Upper lobe of right lung (tissue), 1 donor: ENCODE measurements at regions not wholly inside any gene's neighbourhood (a gene's known extent, or its start where the extent isn't known, plus 50 kb on each side); places are given as distances from the start of the nearest gene placed in this dataset.
"Not testable (repeated sequence)": the region's sequence is repeated elsewhere in the genome, so short reads cannot be mapped to it uniquely, and the experiment has no call there.

Experiments
- ATAC-seq: fragments of 200-7000 bp; cut with Tn5 transposase; one replicate; pipeline ENCODE4 v1.9.1; 2020; ENCODE audit warnings: mild to moderate bottlenecking, moderate library complexity
- DNase-seq: peaks from one replicate; pipeline ENCODE4 v3.0.0-alpha.2; 2020
- H3K27ac ChIP-seq: fragments of 200-600 bp; one replicate; pipeline ENCODE4 v1.8.0; 2022
- H3K27me3 ChIP-seq: fragments of 200-600 bp; one replicate; pipeline ENCODE4 v1.8.0; 2022; ENCODE audit warnings: mild to moderate bottlenecking
- H3K36me3 ChIP-seq: fragments of 200-600 bp; one replicate; pipeline ENCODE4 v1.8.0; 2022
- H3K4me1 ChIP-seq: fragments of 200-600 bp; one replicate; pipeline ENCODE4 v1.8.0; 2022
- H3K4me3 ChIP-seq: fragments of 200-600 bp; one replicate; pipeline ENCODE4 v1.8.0; 2022; ENCODE audit warnings: mild to moderate bottlenecking
- H3K9me3 ChIP-seq: fragments of 200-600 bp; one replicate; pipeline ENCODE4 v1.8.0; 2022
- CTCF ChIP-seq: fragments of 200-600 bp; IDR thresholded peaks from one replicate; pipeline ENCODE4 v1.8.0; 2022; ENCODE audit warnings: antibody characterized with exemption
- intact Hi-C: fragments of 100-400 bp; cut with DNase I; formaldehyde crosslinking; loops from one replicate; pipeline ENCODE4 v1.11.0; 2022
- donor health status: DM: no; HTN: yes; CAD: no; lungs with severe emphysema.

DNA sequence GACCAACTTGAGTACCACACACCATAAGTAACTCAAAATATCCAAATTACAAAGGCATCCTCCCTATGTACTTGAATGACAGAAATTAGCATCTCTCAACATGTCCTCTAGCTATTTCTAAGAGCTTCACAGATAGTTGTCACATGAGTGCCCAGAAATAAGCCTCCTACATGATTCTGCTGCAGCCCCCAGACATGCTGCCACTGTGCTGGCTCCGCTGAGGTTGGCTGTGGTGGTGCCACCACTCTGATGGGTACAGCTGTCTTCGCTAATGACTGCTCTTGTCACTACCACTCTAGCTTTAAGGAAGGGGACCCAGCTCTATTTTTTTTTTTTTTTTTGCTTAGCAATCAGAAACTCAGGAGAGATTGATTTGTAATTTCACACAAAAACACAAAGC lies 256.0 kb downstream of the GRXCR1 start:
- H3K27me3 ChIP-seq = no peaks in the 10 kb centered on the region
- intact Hi-C loops = no loop called here
- H3K9me3 ChIP-seq = no peaks in the 10 kb centered on the region
- no peak for TF ChIP-seq CTCF
- H3K4me1 ChIP-seq = no peaks in the 10 kb centered on the region
- H3K27ac ChIP-seq = no peak overlapping the region
- no peaks in the 10 kb centered on the region for H3K36me3 ChIP-seq
- ATAC-seq (no peak), DNase-seq (no peak)
- no peak overlapping the region for H3K4me3 ChIP-seq

DNA sequence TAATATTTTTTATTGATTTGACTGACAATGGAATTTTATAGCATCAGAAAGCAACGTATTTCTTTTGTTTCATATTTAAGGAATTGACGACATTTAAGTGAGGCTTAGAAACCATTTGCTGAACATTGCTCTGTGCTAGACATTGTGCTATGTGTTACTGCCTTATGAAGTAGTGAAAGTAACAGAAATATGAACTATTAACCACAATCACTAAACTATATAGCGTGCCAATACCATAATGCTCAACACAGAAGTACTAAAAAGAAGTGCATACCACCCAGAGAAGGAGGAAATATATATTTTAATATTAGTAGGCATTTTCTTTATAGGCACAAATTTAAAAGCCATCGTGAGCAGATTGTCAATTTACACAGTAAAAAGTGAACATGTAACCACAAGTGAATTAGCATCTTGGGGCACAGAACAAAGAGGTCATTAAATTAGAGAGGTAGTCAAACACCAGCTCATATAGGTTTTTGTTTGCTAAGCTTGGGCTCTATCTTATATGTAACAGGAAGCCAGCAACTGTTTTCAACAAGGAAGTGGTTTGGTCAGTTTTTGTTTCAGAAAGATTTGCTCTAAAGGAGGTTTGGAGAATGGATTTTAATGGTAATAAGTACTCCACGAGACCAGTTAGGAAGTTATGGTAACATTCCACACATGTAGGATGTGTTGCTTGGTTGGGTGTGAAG lies 270.7 kb downstream of the GRXCR1 start:
- no peaks in the 10 kb centered on the region for H3K36me3 ChIP-seq
- no peak for DNase-seq
- TF ChIP-seq CTCF = no peak
- intact Hi-C loops = no loop called here
- H3K27ac ChIP-seq = no peak overlapping the region
- H3K4me1 ChIP-seq = no peaks in the 10 kb centered on the region
- no peak overlapping the region for H3K4me3 ChIP-seq
- ATAC-seq = no peak
- no peaks in the 10 kb centered on the region for H3K9me3 ChIP-seq
- no peaks in the 10 kb centered on the region for H3K27me3 ChIP-seq

- H3K9me3 ChIP-seq = peaks cover 4% of the 10 kb centered on the region
- no peak overlapping the region for H3K4me3 ChIP-seq
- no peak for ATAC-seq
- intact Hi-C loops = no loop called here
- DNase-seq = no peak
- TF ChIP-seq CTCF = no peak
- H3K27ac ChIP-seq = no peak overlapping the region
- no peaks in the 10 kb centered on the region for H3K36me3 ChIP-seq
- no peaks in the 10 kb centered on the region for H3K4me1 ChIP-seq
- H3K27me3 ChIP-seq = no peaks in the 10 kb centered on the region
Observed at GRCh38 chr4:43189741-43190140, 297.2 kb downstream of the GRXCR1 start.

DNA sequence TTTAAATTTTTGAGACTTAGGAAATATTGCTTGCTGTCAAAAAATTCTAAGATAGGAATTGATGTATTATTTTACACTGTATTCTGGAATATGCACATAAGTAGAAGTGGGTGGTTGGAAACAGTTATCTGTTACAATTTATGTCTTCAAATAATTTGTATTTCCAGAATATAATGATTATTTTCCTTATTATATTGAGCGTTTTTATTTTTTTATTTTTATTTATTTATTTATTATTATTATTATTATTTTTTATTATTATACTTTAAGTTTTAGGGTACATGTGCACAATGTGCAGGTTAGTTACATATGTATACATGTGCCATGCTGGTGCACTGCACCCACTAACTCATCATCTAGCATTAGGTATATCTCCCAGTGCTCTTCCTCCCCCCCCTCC lies 320.1 kb downstream of the GRXCR1 start:
- intact Hi-C loops, H3K36me3 ChIP-seq, H3K4me3 ChIP-seq, H3K4me1 ChIP-seq, H3K9me3 ChIP-seq, H3K27me3 ChIP-seq, DNase-seq, H3K27ac ChIP-seq, ATAC-seq: not testable (repeated sequence)

DNA sequence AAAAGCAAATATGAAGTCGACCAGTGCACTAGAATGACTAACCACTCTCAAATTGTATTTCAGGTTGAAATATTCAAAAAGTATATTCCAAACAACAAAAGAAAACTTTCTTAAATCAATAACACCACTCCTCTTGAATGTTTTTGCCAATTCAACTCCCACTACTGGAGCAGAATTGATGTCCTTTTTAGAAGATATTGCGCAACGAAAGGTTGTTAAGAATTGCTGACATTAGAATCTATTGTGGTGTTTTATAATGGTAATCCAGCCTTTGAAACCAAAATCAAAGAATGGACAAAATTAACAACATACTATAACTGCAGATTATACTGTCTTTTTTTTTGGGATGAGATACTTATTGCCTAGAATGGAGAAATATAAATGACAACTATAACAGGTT lies 331.3 kb downstream of the GRXCR1 start:
- ATAC-seq (no peak), DNase-seq (no peak)
- H3K27ac ChIP-seq = no peak overlapping the region
- no peaks in the 10 kb centered on the region for H3K4me1 ChIP-seq
- H3K36me3 ChIP-seq = no peaks in the 10 kb centered on the region
- H3K9me3 ChIP-seq = no peaks in the 10 kb centered on the region
- TF ChIP-seq CTCF = no peak
- intact Hi-C loops = no loop called here
- no peak overlapping the region for H3K4me3 ChIP-seq
- H3K27me3 ChIP-seq = no peaks in the 10 kb centered on the region

DNA sequence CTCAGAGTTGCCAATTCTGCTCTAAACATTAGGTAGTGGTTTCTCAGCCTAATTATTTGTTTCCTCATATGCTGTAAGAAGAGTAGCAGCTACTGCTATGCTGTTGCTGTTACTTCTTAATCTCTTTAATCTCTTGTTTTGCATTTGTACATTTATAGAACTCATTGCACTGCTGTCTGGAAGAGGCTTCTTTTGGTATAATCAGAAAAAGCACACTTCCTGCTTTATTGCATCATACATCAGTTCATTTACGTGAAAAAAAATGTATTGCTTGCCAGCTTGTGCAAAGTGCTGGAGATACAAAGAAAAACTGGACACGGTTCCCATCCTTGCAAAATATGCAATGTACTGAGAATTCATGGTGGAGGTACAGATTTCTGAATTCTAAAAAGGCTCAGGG lies 332.0 kb downstream of the GRXCR1 start:
- H3K36me3 ChIP-seq = no peaks in the 10 kb centered on the region
- intact Hi-C loops = no loop called here
- H3K4me1 ChIP-seq = no peaks in the 10 kb centered on the region
- H3K27me3 ChIP-seq = no peaks in the 10 kb centered on the region
- H3K9me3 ChIP-seq = no peaks in the 10 kb centered on the region
- TF ChIP-seq CTCF = no peak
- H3K27ac ChIP-seq = no peak overlapping the region
- H3K4me3 ChIP-seq = no peak overlapping the region
- ATAC-seq (no peak), DNase-seq (no peak)
